Right lobe of liver (tissue), 6 donors: ENCODE measurements at regions not wholly inside any gene's neighbourhood (a gene's known extent, or its start where the extent isn't known, plus 50 kb on each side); places are given as distances from the start of the nearest gene placed in this dataset.

Experiments
- ATAC-seq, 4 donors: fragments of 200-7000 bp; cut with Tn5 transposase; one replicate each; pipeline ENCODE4 v1.9.1; 2020; ENCODE audit warnings: mild to moderate bottlenecking in 4 of 4, moderate library complexity in 4 of 4
- DNase-seq, 3 donors: peaks; one replicate each; pipeline ENCODE4 v3.0.0-alpha.2; 2020
- H3K27ac ChIP-seq, 3 donors: fragments of 200-600 bp; one replicate each; pipeline ENCODE4 v1.8.0; 2022
- H3K27me3 ChIP-seq, 2 donors: fragments of 200-600 bp; one replicate each; pipeline ENCODE4 v1.8.0; 2022
- H3K36me3 ChIP-seq, 4 donors: fragments of 200-600 bp; sonication (generic) in 1 of 4; one replicate each; pipeline versions ENCODE4 v1.5.1 to v1.8.0; 2017 to 2022; ENCODE audit warnings: control low read depth in 1 of 4
- H3K4me1 ChIP-seq, 4 donors: fragments of 200-600 bp; sonication (generic) in 1 of 4; one replicate each; pipeline versions ENCODE4 v1.5.1 to v1.8.0; 2017 to 2022; ENCODE audit warnings: control low read depth in 1 of 4
- H3K4me3 ChIP-seq, 3 donors: fragments of 200-600 bp; one replicate each; pipeline ENCODE4 v1.8.0; 2022
- H3K9me3 ChIP-seq, 4 donors: fragments of 200-600 bp; sonication (generic) in 1 of 4; one replicate each; pipeline versions ENCODE4 v1.5.1 to v1.8.0; 2017 to 2022; ENCODE audit warnings: control low read depth in 1 of 4
- POLR2A ChIP-seq: fragments of 450-650 bp; IDR thresholded peaks from one replicate; pipeline ENCODE4 v1.6.1; 2017; ENCODE audit warnings: antibody characterized with exemption, mild to moderate bottlenecking
- WGBS: methylation state at CpG from one replicate; pipeline ENCODE4 v1.1.6; 2018; ENCODE audit warnings: low coverage, low lambda C conversion rate; ENCODE audit not compliant: insufficient coverage; ENCODE audit errors: missing lambda C conversion rate; 5-methylcytosine and 5-hydroxymethylcytosine counted together
- intact Hi-C, 2 donors: fragments of 100-400 bp; cut with DNase I; formaldehyde crosslinking; loops; one replicate each; pipeline versions ENCODE4 v1.11.2 to v1.14.1; 2022
- TF ChIP-seq, protein P1 (sequence below), 4 donors: fragments of 200-600 bp in 3 of 4; fragments of 450-650 bp in 1 of 4; IDR thresholded peaks; one replicate each; pipeline versions ENCODE4 v1.5.1 to v1.8.0; 2016 to 2022; ENCODE audit warnings: antibody characterized with exemption in 4 of 4, mild to moderate bottlenecking in 2 of 4
- donor health status: DM: no; HTN: yes; CAD: no.
- donor health status: DM: no; HTN: no; CAD: no.
- donor health status: DM: no; HTN: no; CAD: no.
- donor health status: DM: no; HTN: yes; CAD: no.
- donor health status: DM: no; HTN: yes; CAD: no.

- TF ChIP-seq, protein P1, sequence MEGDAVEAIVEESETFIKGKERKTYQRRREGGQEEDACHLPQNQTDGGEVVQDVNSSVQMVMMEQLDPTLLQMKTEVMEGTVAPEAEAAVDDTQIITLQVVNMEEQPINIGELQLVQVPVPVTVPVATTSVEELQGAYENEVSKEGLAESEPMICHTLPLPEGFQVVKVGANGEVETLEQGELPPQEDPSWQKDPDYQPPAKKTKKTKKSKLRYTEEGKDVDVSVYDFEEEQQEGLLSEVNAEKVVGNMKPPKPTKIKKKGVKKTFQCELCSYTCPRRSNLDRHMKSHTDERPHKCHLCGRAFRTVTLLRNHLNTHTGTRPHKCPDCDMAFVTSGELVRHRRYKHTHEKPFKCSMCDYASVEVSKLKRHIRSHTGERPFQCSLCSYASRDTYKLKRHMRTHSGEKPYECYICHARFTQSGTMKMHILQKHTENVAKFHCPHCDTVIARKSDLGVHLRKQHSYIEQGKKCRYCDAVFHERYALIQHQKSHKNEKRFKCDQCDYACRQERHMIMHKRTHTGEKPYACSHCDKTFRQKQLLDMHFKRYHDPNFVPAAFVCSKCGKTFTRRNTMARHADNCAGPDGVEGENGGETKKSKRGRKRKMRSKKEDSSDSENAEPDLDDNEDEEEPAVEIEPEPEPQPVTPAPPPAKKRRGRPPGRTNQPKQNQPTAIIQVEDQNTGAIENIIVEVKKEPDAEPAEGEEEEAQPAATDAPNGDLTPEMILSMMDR (IDR thresholded peaks at IDR 0.05): no peak
- TF ChIP-seq POLR2A: no peak
- 19% methylated on average over 1 of the region's 1 CpG for WGBS
- H3K4me1 ChIP-seq: no peaks in the 10 kb centered on the region
These were observed 230.1 kb downstream of the CAAP1 start for GRCh38 chr9:26662476-26662875.

DNA sequence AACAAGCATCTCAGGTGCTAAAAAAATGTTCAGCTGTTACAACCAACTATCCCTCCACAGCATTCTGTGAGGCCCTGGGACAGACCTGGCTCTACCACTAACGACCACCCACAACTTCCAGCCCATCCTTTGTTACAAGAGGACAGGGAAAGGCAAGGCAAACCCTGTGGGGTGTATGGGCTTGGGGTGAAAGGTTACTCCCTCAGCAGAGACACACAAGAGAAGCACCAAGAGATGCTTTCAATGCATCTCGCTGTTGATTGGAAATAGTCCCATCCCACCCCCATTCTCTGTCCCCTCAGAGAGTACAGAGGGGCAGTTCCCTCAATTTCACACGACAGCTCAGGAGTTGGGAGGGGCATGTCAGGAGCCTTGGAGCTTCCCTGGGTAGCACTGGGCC lies 234.1 kb downstream of the CAAP1 start:
- Histone ChIP-seq H3K9me3 (no peaks in the 10 kb centered on the region), H3K27ac (no peak overlapping the region), H3K36me3 (no peaks in the 10 kb centered on the region), H3K27me3 (no peaks in the 10 kb centered on the region), H3K4me1 (no peaks in the 10 kb centered on the region), H3K4me3 (no peak overlapping the region)
- WGBS: 37% methylated on average over 3 of the region's 3 CpGs
- TF ChIP-seq, protein P1 (IDR thresholded peaks at IDR 0.05): no peak
- TF ChIP-seq POLR2A: no peak
- intact Hi-C loops: no loop called here
- no peak for DNase-seq
- ATAC-seq: no peak

More at GRCh38 chr9:26662476-26662875, 230.1 kb downstream of the CAAP1 start:
- Histone ChIP-seq H3K27me3 (no peaks in the 10 kb centered on the region), H3K4me3 (no peak overlapping the region), H3K36me3 (no peaks in the 10 kb centered on the region), H3K9me3 (no peaks in the 10 kb centered on the region), H3K27ac (no peak overlapping the region)
- ATAC-seq (no peak), DNase-seq (no peak)
- intact Hi-C loops: no loop called here

DNA sequence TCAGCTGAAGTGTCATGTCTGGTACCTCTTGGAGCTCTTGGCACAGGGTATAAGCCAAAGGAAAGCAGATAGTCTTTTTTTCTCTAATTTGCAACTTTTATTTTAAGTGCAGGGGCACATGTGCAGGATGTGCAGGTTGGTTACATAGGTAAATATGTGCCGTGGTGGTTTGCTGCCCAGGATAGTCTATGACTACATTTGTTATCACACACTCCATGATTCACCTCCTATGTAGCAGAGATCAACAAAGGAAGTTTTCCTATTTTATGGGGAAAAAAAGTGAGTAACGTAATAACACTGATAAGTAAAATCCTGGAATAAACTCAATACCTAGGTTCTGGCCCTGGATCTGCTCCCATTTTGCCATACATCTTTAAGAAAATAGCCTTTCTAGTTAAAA lies 234.6 kb downstream of the CAAP1 start:
- no peaks in the 10 kb centered on the region for H3K27me3 ChIP-seq
- no peaks in the 10 kb centered on the region for H3K9me3 ChIP-seq
- 51% methylated on average over 2 of the region's 2 CpGs for WGBS
- H3K36me3 ChIP-seq: no peaks in the 10 kb centered on the region
- TF ChIP-seq, protein P1 (IDR thresholded peaks at IDR 0.05): no peak
- no peak for TF ChIP-seq POLR2A
- H3K4me1 ChIP-seq: no peaks in the 10 kb centered on the region
- ATAC-seq: no peak
- no peak overlapping the region for H3K27ac ChIP-seq
- no peak overlapping the region for H3K4me3 ChIP-seq
- DNase-seq: no peak
- intact Hi-C loops: no loop called here

GRCh38 chr9:26656003-26656870 lies 236.4 kb downstream of the CAAP1 start:
- H3K4me1 ChIP-seq: no peaks in the 10 kb centered on the region
- TF ChIP-seq POLR2A: no peak
- TF ChIP-seq, protein P1 (IDR thresholded peaks at IDR 0.05): peak in 2 of 4 donors; percentile 12 to 16
- ATAC-seq (no peak), DNase-seq (no peak)
- intact Hi-C loops: no loop called here
- 34% methylated on average over 14 of the region's 14 CpGs for WGBS
- H3K27ac ChIP-seq: no peak overlapping the region
- no peaks in the 10 kb centered on the region for H3K9me3 ChIP-seq
- no peak overlapping the region for H3K4me3 ChIP-seq
- H3K27me3 ChIP-seq: no peaks in the 10 kb centered on the region
- no peaks in the 10 kb centered on the region for H3K36me3 ChIP-seq
